EH (cell line): ENCODE measurements at regions not wholly inside any gene's neighbourhood (a gene's known extent, or its start where the extent isn't known, plus 50 kb on each side); places are given as distances from the start of the nearest gene placed in this dataset.

Source experiments
- DNase-seq: peaks from one replicate; pipeline ENCODE4 v3.0.0-alpha.2; 2015; ENCODE audit warnings: low read depth

GRCh38 chr3:39000008-39000450, 51.7 kb downstream of the SCN11A start:
- peak; percentile 71 for DNase-seq

GRCh38 chr3:38998086-38998485, 53.7 kb downstream of the SCN11A start:
- DNase-seq: peak; percentile 79

GRCh38 chr3:38996193-38996592, 55.6 kb downstream of the SCN11A start:
- peak; percentile 71 for DNase-seq

- peak; percentile 13 for DNase-seq
Measured at GRCh38 chr3:38994251-38994650, 57.5 kb downstream of the SCN11A start.

- peak; percentile 91 for DNase-seq
Measured at GRCh38 chr3:38992117-38992760, 59.5 kb downstream of the SCN11A start.

- peak; percentile 42 for DNase-seq
Measured at GRCh38 chr3:38990621-38991020, 61.1 kb downstream of the SCN11A start.

GRCh38 chr3:38989917-38990510, 61.7 kb downstream of the SCN11A start:
- DNase-seq: peak; percentile 57

GRCh38 chr3:38988955-38989354, 62.8 kb downstream of the SCN11A start:
- DNase-seq: no peak

GRCh38 chr3:38987456-38987855, 64.3 kb downstream of the SCN11A start:
- peak; percentile 8 for DNase-seq

- DNase-seq: peak; percentile 50
Measured at GRCh38 chr3:38986901-38987300, 64.8 kb downstream of the SCN11A start.

GRCh38 chr3:38985981-38986380, 65.8 kb downstream of the SCN11A start:
- DNase-seq: no peak

GRCh38 chr3:38985581-38985980, 66.2 kb downstream of the SCN11A start:
- DNase-seq: peak; percentile 87

- peak; percentile 74 for DNase-seq
Measured at GRCh38 chr3:38984731-38985130, 67.0 kb downstream of the SCN11A start.

GRCh38 chr3:38984110-38984509, 67.6 kb downstream of the SCN11A start:
- no peak for DNase-seq

GRCh38 chr3:38980938-38981337, 70.8 kb downstream of the SCN11A start:
- DNase-seq: no peak

- DNase-seq: no peak
Measured at GRCh38 chr3:38978729-38979128, 73.0 kb downstream of the SCN11A start.

GRCh38 chr3:38970851-38971638, 80.7 kb downstream of the SCN11A start:
- no peak for DNase-seq

- DNase-seq: no peak
Measured at GRCh38 chr3:38969317-38970235, 82.2 kb downstream of the SCN11A start.

- peak; percentile 22 for DNase-seq
Measured at GRCh38 chr3:38968891-38969290, 82.9 kb downstream of the SCN11A start.

- DNase-seq: no peak
Measured at GRCh38 chr3:38968403-38968802, 83.3 kb downstream of the SCN11A start.

GRCh38 chr3:38967693-38967989, 84.1 kb downstream of the SCN11A start:
- no peak for DNase-seq
